ENCODE measurements at regions not wholly inside any gene's neighbourhood (a gene's known extent, or its start where the extent isn't known, plus 50 kb on each side); places are given as distances from the start of the nearest gene placed in this dataset.

- POLR2A ChIA-PET (ENCODE audit: unreplicated experiment): no interaction called here
- intact Hi-C loops (cut with micrococcal nuclease): no loop called here
- Histone ChIP-seq H4K20me1 (ENCODE audit: low read length) (no peaks in the 10 kb centered on the region), H2AFZ (ENCODE audit: low read length) (no peak overlapping the region), H3K9me3 (ENCODE audit: low read length) (no peaks in the 10 kb centered on the region), H3K4me3 (ENCODE audit: low read length) (no peak overlapping the region), H3K27me3 (ENCODE audit: low read length) (no peaks in the 10 kb centered on the region), H3K27ac (ENCODE audit: low read length) (no peak overlapping the region), H3K79me2 (ENCODE audit: low read length) (no peaks in the 10 kb centered on the region), H3K4me1 (ENCODE audit: insufficient read depth, low read length) (no peaks in the 10 kb centered on the region), H3K9ac (ENCODE audit: low read length) (no peak overlapping the region), H3F3A (ENCODE audit: low read length, unreplicated experiment) (no peaks in the 10 kb centered on the region), H3K4me2 (ENCODE audit: low read length) (no peak overlapping the region), H3K9me2 (replicated peaks; ENCODE audit: low read length) (no peaks in the 10 kb centered on the region), H3K36me3 (ENCODE audit: low read depth, low read length) (no peaks in the 10 kb centered on the region)
- no TSS peak for BruUV-seq (replicated peaks)
- CTCF ChIA-PET: no interaction called here
- ATAC-seq (no peak), DNase-seq (no peak)
- no peak for TF ChIP-seq EZH2 (IDR thresholded peaks at IDR 0.05; ENCODE audit: low read length, unreplicated experiment)
- no peak for TF ChIP-seq EZH2phosphoT487 (IDR thresholded peaks at IDR 0.05; ENCODE audit: borderline replicate concordance, low read length)
- TF ChIP-seq, protein P1, sequence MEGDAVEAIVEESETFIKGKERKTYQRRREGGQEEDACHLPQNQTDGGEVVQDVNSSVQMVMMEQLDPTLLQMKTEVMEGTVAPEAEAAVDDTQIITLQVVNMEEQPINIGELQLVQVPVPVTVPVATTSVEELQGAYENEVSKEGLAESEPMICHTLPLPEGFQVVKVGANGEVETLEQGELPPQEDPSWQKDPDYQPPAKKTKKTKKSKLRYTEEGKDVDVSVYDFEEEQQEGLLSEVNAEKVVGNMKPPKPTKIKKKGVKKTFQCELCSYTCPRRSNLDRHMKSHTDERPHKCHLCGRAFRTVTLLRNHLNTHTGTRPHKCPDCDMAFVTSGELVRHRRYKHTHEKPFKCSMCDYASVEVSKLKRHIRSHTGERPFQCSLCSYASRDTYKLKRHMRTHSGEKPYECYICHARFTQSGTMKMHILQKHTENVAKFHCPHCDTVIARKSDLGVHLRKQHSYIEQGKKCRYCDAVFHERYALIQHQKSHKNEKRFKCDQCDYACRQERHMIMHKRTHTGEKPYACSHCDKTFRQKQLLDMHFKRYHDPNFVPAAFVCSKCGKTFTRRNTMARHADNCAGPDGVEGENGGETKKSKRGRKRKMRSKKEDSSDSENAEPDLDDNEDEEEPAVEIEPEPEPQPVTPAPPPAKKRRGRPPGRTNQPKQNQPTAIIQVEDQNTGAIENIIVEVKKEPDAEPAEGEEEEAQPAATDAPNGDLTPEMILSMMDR (conservative IDR thresholded peaks at IDR 0.05; ENCODE audit: low read depth, low read length): no peak
Observed at GRCh38 chr6:148238713-148239112, 103.9 kb upstream of the SASH1 start.

GRCh38 chr6:148239215-148239614 is 103.4 kb upstream of the SASH1 start:
- no peaks in the 10 kb centered on the region for H3K36me3 ChIP-seq (ENCODE audit: low read depth, low read length)
- H3K27me3 ChIP-seq (ENCODE audit: low read length): no peaks in the 10 kb centered on the region
- intact Hi-C loops (cut with micrococcal nuclease): no loop called here
- no peaks in the 10 kb centered on the region for H3K4me1 ChIP-seq (ENCODE audit: insufficient read depth, low read length)
- no peak overlapping the region for H3K4me3 ChIP-seq (ENCODE audit: low read length)
- DNase-seq (no peak), ATAC-seq (no peak)
- H3K9me3 ChIP-seq (ENCODE audit: low read length): no peaks in the 10 kb centered on the region
- no TSS peak for BruUV-seq (replicated peaks)
- no peak overlapping the region for H3K4me2 ChIP-seq (ENCODE audit: low read length)
- CTCF ChIA-PET: interaction anchor here (0.7 kb wide), 1 partner anchor 103 kb away, joined by 3 read pairs; no protein-coding TSS in a partner anchor
- no peak overlapping the region for H2AFZ ChIP-seq (ENCODE audit: low read length)
- no peak for TF ChIP-seq EZH2phosphoT487 (IDR thresholded peaks at IDR 0.05; ENCODE audit: borderline replicate concordance, low read length)
- TF ChIP-seq, protein P1 (conservative IDR thresholded peaks at IDR 0.05; ENCODE audit: low read depth, low read length): no peak
- TF ChIP-seq EZH2 (IDR thresholded peaks at IDR 0.05; ENCODE audit: low read length, unreplicated experiment): no peak
- no peaks in the 10 kb centered on the region for H3F3A ChIP-seq (ENCODE audit: low read length, unreplicated experiment)
- POLR2A ChIA-PET (ENCODE audit: unreplicated experiment): no interaction called here
- no peaks in the 10 kb centered on the region for H3K79me2 ChIP-seq (ENCODE audit: low read length)
- H3K9me2 ChIP-seq (replicated peaks; ENCODE audit: low read length): no peaks in the 10 kb centered on the region
- no peaks in the 10 kb centered on the region for H4K20me1 ChIP-seq (ENCODE audit: low read length)
- H3K27ac ChIP-seq (ENCODE audit: low read length): no peak overlapping the region
- H3K9ac ChIP-seq (ENCODE audit: low read length): no peak overlapping the region

- H3K4me2 ChIP-seq (ENCODE audit: low read length): no peak overlapping the region
- no peaks in the 10 kb centered on the region for H3K4me1 ChIP-seq (ENCODE audit: insufficient read depth, low read length)
- no peak for DNase-seq
- no peak overlapping the region for H3K4me3 ChIP-seq (ENCODE audit: low read length)
- no peak overlapping the region for H2AFZ ChIP-seq (ENCODE audit: low read length)
- no peaks in the 10 kb centered on the region for H3K9me2 ChIP-seq (replicated peaks; ENCODE audit: low read length)
- H3K27me3 ChIP-seq (ENCODE audit: low read length): no peaks in the 10 kb centered on the region
- BruUV-seq (replicated peaks): no TSS peak
- H3K79me2 ChIP-seq (ENCODE audit: low read length): no peaks in the 10 kb centered on the region
- ChIA-PET POLR2A (ENCODE audit: unreplicated experiment) (no interaction called here), CTCF (interaction anchor here (0.7 kb wide), 1 partner anchor 102 kb away, joined by 3 read pairs; no protein-coding TSS in a partner anchor)
- H3K27ac ChIP-seq (ENCODE audit: low read length): no peak overlapping the region
- no peak for TF ChIP-seq EZH2phosphoT487 (IDR thresholded peaks at IDR 0.05; ENCODE audit: borderline replicate concordance, low read length)
- TF ChIP-seq, protein P1 (conservative IDR thresholded peaks at IDR 0.05; ENCODE audit: low read depth, low read length): no peak
- TF ChIP-seq EZH2 (IDR thresholded peaks at IDR 0.05; ENCODE audit: low read length, unreplicated experiment): no peak
- no peaks in the 10 kb centered on the region for H4K20me1 ChIP-seq (ENCODE audit: low read length)
- H3K36me3 ChIP-seq (ENCODE audit: low read depth, low read length): no peaks in the 10 kb centered on the region
- no peak for ATAC-seq
- H3K9me3 ChIP-seq (ENCODE audit: low read length): no peaks in the 10 kb centered on the region
- H3K9ac ChIP-seq (ENCODE audit: low read length): no peak overlapping the region
- H3F3A ChIP-seq (ENCODE audit: low read length, unreplicated experiment): no peaks in the 10 kb centered on the region
- intact Hi-C loops (cut with micrococcal nuclease): no loop called here
Observed at GRCh38 chr6:148239801-148240460, 102.7 kb upstream of the SASH1 start.

Measured in PC-3 (cell line).